WTC11 (cell line): ENCODE measurements at regions not wholly inside any gene's neighbourhood (a gene's known extent, or its start where the extent isn't known, plus 50 kb on each side); places are given as distances from the start of the nearest gene placed in this dataset.

Source experiments
- ATAC-seq: fragments of 200-7000 bp; cut with Tn5 transposase; 2 replicates; pipeline ENCODE4 v1.10.0; 2021; ENCODE audit warnings: mild to moderate bottlenecking, moderate library complexity
- CTCF ChIA-PET: fragments of 300-600 bp; sonication (Branson Sonifier 250); formaldehyde crosslinking; loops from one replicate; lab custom pipeline; 2021; ENCODE audit warnings: antibody characterized with exemption; lab: Charles Lee
- POLR2A ChIA-PET: fragments of 350-600 bp; sonication (Branson Sonifier 250); formaldehyde crosslinking; loops from one replicate; lab custom pipeline; 2021; ENCODE audit warnings: antibody characterized with exemption; lab: Charles Lee
- DNase-seq: peaks from one replicate; pipeline ENCODE4 v3.0.0; 2021; ENCODE audit warnings: low spot score
- H3K27ac Mint-ChIP-seq: 2 replicates; pipeline ENCODE4 v1.8.0; 2021; ENCODE audit warnings: mixed read lengths
- H3K27me3 Mint-ChIP-seq: 2 replicates; pipeline ENCODE4 v1.8.0; 2021; ENCODE audit warnings: low read depth, mild to moderate bottlenecking, moderate library complexity, mixed read lengths
- H3K36me3 Mint-ChIP-seq: 2 replicates; pipeline ENCODE4 v1.8.0; 2021; ENCODE audit warnings: mixed read lengths
- H3K4me1 Mint-ChIP-seq: 2 replicates; pipeline ENCODE4 v1.8.0; 2022; ENCODE audit warnings: mixed read lengths
- H3K4me3 Mint-ChIP-seq: 2 replicates; pipeline ENCODE4 v1.8.0; 2021; ENCODE audit warnings: mild to moderate bottlenecking, moderate library complexity, mixed read lengths
- H3K9me3 Mint-ChIP-seq: 2 replicates; pipeline ENCODE4 v1.8.0; 2021; ENCODE audit warnings: mixed read lengths
- AR ChIP-seq: fragments of 250-450 bp; sonication (Bioruptor Pico); IDR thresholded peaks from 2 replicates; pipeline ENCODE4 v1.9.0; 2021; ENCODE audit warnings: mild to moderate bottlenecking
- ATF1 ChIP-seq: sonication (generic); formaldehyde crosslinking; IDR thresholded peaks from 2 replicates; pipeline ENCODE4 v1.8.1; 2023; ENCODE audit warnings: mild to moderate bottlenecking, moderate library complexity, missing genetic modification reagents
- ATF3 ChIP-seq: sonication (generic); formaldehyde crosslinking; conservative IDR thresholded peaks from 2 replicates; pipeline ENCODE4 v1.8.1; 2022; ENCODE audit warnings: mild to moderate bottlenecking, missing genetic modification reagents
- CBFB ChIP-seq: sonication (generic); formaldehyde crosslinking; IDR thresholded peaks from 2 replicates; pipeline ENCODE4 v1.8.1; 2022; ENCODE audit warnings: mild to moderate bottlenecking, low read depth, missing genetic modification reagents
- CDX4 ChIP-seq: fragments of 250-450 bp; sonication (Bioruptor Pico); IDR thresholded peaks from 2 replicates; pipeline ENCODE4 v1.9.0; 2021; ENCODE audit warnings: moderate library complexity, mild to moderate bottlenecking, inconsistent platforms, borderline replicate concordance
- CREM ChIP-seq: sonication (generic); formaldehyde crosslinking; IDR thresholded peaks from 2 replicates; pipeline ENCODE4 v1.8.1; 2022; ENCODE audit warnings: mild to moderate bottlenecking, missing genetic modification reagents, moderate library complexity
- GRHL2 ChIP-seq: fragments of 250-450 bp; sonication (Bioruptor Pico); IDR thresholded peaks from 2 replicates; pipeline ENCODE4 v1.8.0; 2022; ENCODE audit warnings: mild to moderate bottlenecking, moderate library complexity; ENCODE audit not compliant: insufficient replicate concordance, severe bottlenecking
- GTF2I ChIP-seq: fragments of 250-450 bp; sonication (Bioruptor Pico); conservative IDR thresholded peaks from 2 replicates; pipeline ENCODE4 v1.4.0; 2021; ENCODE audit warnings: mild to moderate bottlenecking
- MAX ChIP-seq: sonication (generic); formaldehyde crosslinking; IDR thresholded peaks from 2 replicates; pipeline ENCODE4 v1.8.0; 2022; ENCODE audit warnings: mild to moderate bottlenecking, missing genetic modification reagents
- NR3C1 ChIP-seq: sonication (generic); formaldehyde crosslinking; conservative IDR thresholded peaks from 2 replicates; pipeline ENCODE4 v1.8.1; 2023; ENCODE audit warnings: low read depth, mild to moderate bottlenecking, missing genetic modification reagents
- OVOL2 ChIP-seq: fragments of 250-450 bp; sonication (Bioruptor Pico); IDR thresholded peaks from 2 replicates; pipeline ENCODE4 v1.9.0; 2021; ENCODE audit warnings: mild to moderate bottlenecking, borderline replicate concordance
- ZNF396 ChIP-seq: fragments of 250-450 bp; sonication (Bioruptor Pico); IDR thresholded peaks from 2 replicates; pipeline ENCODE4 v1.8.0; 2021; ENCODE audit warnings: mild to moderate bottlenecking, moderate library complexity, borderline replicate concordance
- ZSCAN18 ChIP-seq: fragments of 250-450 bp; sonication (Bioruptor Pico); IDR thresholded peaks from 2 replicates; pipeline ENCODE4 v2.1.2; 2022; ENCODE audit warnings: mild to moderate bottlenecking, moderate library complexity
- TF ChIP-seq, protein P1 (sequence below): sonication (generic); formaldehyde crosslinking; IDR thresholded peaks from 2 replicates; pipeline ENCODE4 v1.8.1; 2023; ENCODE audit warnings: mild to moderate bottlenecking, missing genetic modification reagents
- TF ChIP-seq, protein P2 (sequence below): sonication (generic); formaldehyde crosslinking; IDR thresholded peaks from 2 replicates; pipeline ENCODE4 v1.8.1; 2022; ENCODE audit warnings: missing genetic modification reagents, borderline replicate concordance
- TF ChIP-seq, protein P3 (sequence below): fragments of 250-450 bp; sonication (Bioruptor Pico); conservative IDR thresholded peaks from 2 replicates; pipeline ENCODE4 v1.9.0; 2021; ENCODE audit warnings: mild to moderate bottlenecking
- TF ChIP-seq, protein P4 (sequence below): sonication (generic); formaldehyde crosslinking; IDR thresholded peaks from 2 replicates; pipeline ENCODE4 v1.8.1; 2022; ENCODE audit warnings: mild to moderate bottlenecking, moderate library complexity, missing genetic modification reagents
- TF ChIP-seq, protein P5 (sequence below): fragments of 250-450 bp; sonication (Bioruptor Pico); IDR thresholded peaks from 2 replicates; pipeline ENCODE4 v1.9.0; 2021; ENCODE audit warnings: mild to moderate bottlenecking
- TF ChIP-seq, protein P6 (sequence below): sonication (generic); formaldehyde crosslinking; IDR thresholded peaks from 2 replicates; pipeline ENCODE4 v1.8.1; 2023; ENCODE audit warnings: mild to moderate bottlenecking, missing genetic modification reagents, moderate library complexity

DNA sequence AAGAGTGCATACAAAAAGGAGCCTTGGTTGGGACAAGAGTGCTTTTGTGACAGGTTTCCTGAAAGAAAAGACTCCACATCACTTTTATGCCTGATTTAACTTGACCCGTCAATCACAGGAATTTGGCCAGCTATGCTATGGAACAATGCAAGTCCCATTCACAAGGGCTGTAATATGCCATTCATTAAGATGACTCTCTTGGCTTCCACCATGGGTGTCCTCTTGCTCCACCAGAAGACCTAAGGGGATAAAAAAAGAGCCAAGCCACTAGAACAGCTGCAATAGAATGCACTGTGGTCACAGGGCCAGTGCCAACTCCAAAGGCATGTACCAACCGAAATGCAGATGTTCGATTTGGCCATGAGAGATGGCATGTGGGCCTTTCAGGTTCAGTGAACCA, 480.1 kb upstream of the MPDZ start:
- TF ChIP-seq OVOL2 (CRISPR knock-in tag) = no peak
- TF ChIP-seq ZNF396 (CRISPR knock-in tag) = no peak
- no peak for TF ChIP-seq MAX (CRISPR knock-in tag)
- H3K27me3 Mint-ChIP-seq = no peaks in the 10 kb centered on the region
- H3K4me1 Mint-ChIP-seq = no peaks in the 10 kb centered on the region
- no peak for ATAC-seq
- DNase-seq = no peak
- no peak overlapping the region for H3K27ac Mint-ChIP-seq
- H3K4me3 Mint-ChIP-seq = no peak overlapping the region
- POLR2A ChIA-PET = no interaction called here
- CTCF ChIA-PET = no interaction called here
- no peaks in the 10 kb centered on the region for H3K36me3 Mint-ChIP-seq
- no peaks in the 10 kb centered on the region for H3K9me3 Mint-ChIP-seq

DNA sequence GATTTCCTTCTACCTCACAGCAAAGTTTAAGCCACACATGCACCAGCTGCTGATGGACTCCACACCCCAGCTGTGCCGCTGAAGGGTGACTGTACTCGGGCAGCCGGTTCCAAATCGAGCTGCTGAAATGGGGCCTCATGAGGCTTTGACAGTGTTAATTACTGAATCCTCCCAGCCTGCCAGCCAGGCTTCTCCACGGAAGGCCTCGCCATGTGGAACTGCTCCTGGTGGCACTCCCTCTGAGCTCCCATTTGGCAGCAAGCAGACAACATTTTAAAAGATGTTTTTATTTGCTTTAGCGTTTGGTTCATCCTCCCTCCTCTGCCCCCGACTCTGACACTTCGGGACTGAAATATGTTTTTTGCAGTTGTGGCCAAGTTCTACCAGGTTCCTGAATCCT, 479.4 kb upstream of the MPDZ start:
- POLR2A ChIA-PET = no interaction called here
- H3K27me3 Mint-ChIP-seq = no peaks in the 10 kb centered on the region
- CTCF ChIA-PET = no interaction called here
- TF ChIP-seq CDX4 (CRISPR knock-in tag) (no peak), ATF3 (CRISPR knock-in tag) (no peak), CREM (CRISPR knock-in tag) (no peak), NR3C1 (CRISPR knock-in tag) (no peak), GTF2I (CRISPR knock-in tag) (no peak), GRHL2 (no peak), ATF1 (CRISPR knock-in tag) (no peak), AR (CRISPR knock-in tag) (no peak), ZSCAN18 (CRISPR knock-in tag) (no peak), CBFB (CRISPR knock-in tag) (no peak)
- TF ChIP-seq, protein P1, sequence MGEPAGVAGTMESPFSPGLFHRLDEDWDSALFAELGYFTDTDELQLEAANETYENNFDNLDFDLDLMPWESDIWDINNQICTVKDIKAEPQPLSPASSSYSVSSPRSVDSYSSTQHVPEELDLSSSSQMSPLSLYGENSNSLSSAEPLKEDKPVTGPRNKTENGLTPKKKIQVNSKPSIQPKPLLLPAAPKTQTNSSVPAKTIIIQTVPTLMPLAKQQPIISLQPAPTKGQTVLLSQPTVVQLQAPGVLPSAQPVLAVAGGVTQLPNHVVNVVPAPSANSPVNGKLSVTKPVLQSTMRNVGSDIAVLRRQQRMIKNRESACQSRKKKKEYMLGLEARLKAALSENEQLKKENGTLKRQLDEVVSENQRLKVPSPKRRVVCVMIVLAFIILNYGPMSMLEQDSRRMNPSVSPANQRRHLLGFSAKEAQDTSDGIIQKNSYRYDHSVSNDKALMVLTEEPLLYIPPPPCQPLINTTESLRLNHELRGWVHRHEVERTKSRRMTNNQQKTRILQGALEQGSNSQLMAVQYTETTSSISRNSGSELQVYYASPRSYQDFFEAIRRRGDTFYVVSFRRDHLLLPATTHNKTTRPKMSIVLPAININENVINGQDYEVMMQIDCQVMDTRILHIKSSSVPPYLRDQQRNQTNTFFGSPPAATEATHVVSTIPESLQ (CRISPR knock-in tag) = no peak
- TF ChIP-seq, protein P2, sequence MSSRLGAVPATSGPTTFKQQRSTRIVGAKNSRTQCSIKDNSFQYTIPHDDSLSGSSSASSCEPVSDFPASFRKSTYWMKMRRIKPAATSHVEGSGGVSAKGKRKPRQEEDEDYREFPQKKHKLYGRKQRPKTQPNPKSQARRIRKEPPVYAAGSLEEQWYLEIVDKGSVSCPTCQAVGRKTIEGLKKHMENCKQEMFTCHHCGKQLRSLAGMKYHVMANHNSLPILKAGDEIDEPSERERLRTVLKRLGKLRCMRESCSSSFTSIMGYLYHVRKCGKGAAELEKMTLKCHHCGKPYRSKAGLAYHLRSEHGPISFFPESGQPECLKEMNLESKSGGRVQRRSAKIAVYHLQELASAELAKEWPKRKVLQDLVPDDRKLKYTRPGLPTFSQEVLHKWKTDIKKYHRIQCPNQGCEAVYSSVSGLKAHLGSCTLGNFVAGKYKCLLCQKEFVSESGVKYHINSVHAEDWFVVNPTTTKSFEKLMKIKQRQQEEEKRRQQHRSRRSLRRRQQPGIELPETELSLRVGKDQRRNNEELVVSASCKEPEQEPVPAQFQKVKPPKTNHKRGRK (CRISPR knock-in tag) = no peak
- TF ChIP-seq, protein P3, sequence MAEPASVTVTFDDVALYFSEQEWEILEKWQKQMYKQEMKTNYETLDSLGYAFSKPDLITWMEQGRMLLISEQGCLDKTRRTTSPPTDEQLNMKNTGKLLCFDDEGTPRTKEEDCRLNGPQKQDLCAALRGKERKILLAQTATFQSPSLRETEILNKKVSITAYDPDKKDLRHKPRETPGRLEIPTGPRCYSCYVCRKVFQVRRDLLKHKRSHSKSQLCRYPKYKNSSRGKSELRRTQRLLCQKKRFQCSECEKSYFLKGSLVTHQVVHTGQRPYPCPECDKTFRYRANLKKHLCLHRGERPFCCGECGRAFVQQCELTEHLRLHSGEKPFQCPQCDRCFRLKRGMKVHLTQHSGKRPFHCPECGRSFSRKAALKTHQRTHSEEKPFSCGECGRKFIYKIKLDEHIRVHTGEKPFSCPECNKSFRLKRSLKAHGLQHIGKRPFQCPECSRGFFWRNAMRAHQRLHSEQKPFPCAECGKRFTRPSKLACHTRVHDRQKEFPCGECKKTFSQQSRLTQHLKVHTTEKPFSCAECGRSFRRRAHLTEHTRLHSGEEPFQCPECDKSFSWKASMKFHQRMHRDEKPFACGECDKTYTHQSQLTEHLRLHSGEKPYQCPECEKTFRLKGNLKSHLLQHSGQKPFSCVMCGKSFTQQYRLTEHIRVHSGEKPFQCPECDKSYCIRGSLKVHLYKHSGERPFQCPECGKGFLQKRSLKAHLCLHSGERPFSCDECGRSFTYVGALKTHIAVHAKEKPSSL (CRISPR knock-in tag) = no peak
- TF ChIP-seq, protein P4, sequence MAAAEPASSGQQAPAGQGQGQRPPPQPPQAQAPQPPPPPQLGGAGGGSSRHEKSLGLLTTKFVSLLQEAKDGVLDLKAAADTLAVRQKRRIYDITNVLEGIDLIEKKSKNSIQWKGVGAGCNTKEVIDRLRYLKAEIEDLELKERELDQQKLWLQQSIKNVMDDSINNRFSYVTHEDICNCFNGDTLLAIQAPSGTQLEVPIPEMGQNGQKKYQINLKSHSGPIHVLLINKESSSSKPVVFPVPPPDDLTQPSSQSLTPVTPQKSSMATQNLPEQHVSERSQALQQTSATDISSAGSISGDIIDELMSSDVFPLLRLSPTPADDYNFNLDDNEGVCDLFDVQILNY (CRISPR knock-in tag) = no peak
- TF ChIP-seq, protein P5, sequence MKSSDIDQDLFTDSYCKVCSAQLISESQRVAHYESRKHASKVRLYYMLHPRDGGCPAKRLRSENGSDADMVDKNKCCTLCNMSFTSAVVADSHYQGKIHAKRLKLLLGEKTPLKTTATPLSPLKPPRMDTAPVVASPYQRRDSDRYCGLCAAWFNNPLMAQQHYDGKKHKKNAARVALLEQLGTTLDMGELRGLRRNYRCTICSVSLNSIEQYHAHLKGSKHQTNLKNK = no peak
- TF ChIP-seq, protein P6, sequence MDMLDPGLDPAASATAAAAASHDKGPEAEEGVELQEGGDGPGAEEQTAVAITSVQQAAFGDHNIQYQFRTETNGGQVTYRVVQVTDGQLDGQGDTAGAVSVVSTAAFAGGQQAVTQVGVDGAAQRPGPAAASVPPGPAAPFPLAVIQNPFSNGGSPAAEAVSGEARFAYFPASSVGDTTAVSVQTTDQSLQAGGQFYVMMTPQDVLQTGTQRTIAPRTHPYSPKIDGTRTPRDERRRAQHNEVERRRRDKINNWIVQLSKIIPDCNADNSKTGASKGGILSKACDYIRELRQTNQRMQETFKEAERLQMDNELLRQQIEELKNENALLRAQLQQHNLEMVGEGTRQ = no peak

More for the DNA sequence above, 479.4 kb upstream of the MPDZ start:
- DNase-seq (no peak), ATAC-seq (no peak)
- no peaks in the 10 kb centered on the region for H3K9me3 Mint-ChIP-seq
- no peak overlapping the region for H3K27ac Mint-ChIP-seq
- no peaks in the 10 kb centered on the region for H3K36me3 Mint-ChIP-seq
- H3K4me1 Mint-ChIP-seq = no peaks in the 10 kb centered on the region
- no peak overlapping the region for H3K4me3 Mint-ChIP-seq
